Ovary (tissue), 7 donors: ENCODE measurements at regions not wholly inside any gene's neighbourhood (a gene's known extent, or its start where the extent isn't known, plus 50 kb on each side); places are given as distances from the start of the nearest gene placed in this dataset.

Source experiments
- DNase-seq, 5 donors: peaks; one replicate each; pipeline ENCODE4 v3.0.0-alpha.2; 2019 to 2020
- H3K27ac ChIP-seq, 2 donors: fragments of 200-600 bp; one replicate each; pipeline versions ENCODE4 v1.5.1 to v1.8.0; 2019 to 2022
- H3K27me3 ChIP-seq: fragments of 200-600 bp; one replicate; pipeline ENCODE4 v1.8.0; 2022
- H3K36me3 ChIP-seq: fragments of 200-600 bp; sonication (generic); one replicate; pipeline ENCODE4 v1.5.1; 2019
- H3K4me1 ChIP-seq: one replicate; pipeline ENCODE4 v1.8.1; 2013; ENCODE audit warnings: mild to moderate bottlenecking, moderate library complexity; ENCODE audit not compliant: insufficient read depth
- H3K4me3 ChIP-seq: fragments of 200-600 bp; sonication (generic); one replicate; pipeline ENCODE4 v1.5.1; 2017
- H3K9me3 ChIP-seq, 2 donors: fragments of 200-600 bp in 1 of 2; sonication (generic) in 1 of 2; one replicate each; pipeline versions ENCODE4 v1.5.1 to v1.8.1; 2013 to 2019; ENCODE audit warnings: mild to moderate bottlenecking in 1 of 2, moderate library complexity in 1 of 2
- CTCF ChIP-seq, 3 donors: fragments of 450-650 bp in 2 of 3; fragments of 200-600 bp in 1 of 3; IDR thresholded peaks; one replicate each; pipeline versions ENCODE4 v1.5.1 to v1.8.0; 2016 to 2022; ENCODE audit warnings: antibody characterized with exemption in 3 of 3, mild to moderate bottlenecking in 1 of 3
- EP300 ChIP-seq: sonication (generic); formaldehyde crosslinking; IDR thresholded peaks from one replicate; pipeline ENCODE4 v1.6.1; 2017; ENCODE audit warnings: antibody characterized with exemption
- POLR2A ChIP-seq: fragments of 450-650 bp; IDR thresholded peaks from one replicate; pipeline ENCODE4 v1.6.1; 2017; ENCODE audit warnings: antibody characterized with exemption, mild to moderate bottlenecking, moderate library complexity
- WGBS, 3 donors: extraction: QIAGEN DNeasy Blood & Tissue Kit in 1 of 3; methylation state at CpG; one replicate each; pipeline versions ENCODE4 v1.1.5 to v1.1.7; 2013 to 2017; 5-methylcytosine and 5-hydroxymethylcytosine counted together
- intact Hi-C, 4 donors: fragments of 100-400 bp; cut with DNase I; formaldehyde crosslinking; loops; one replicate each; pipeline versions ENCODE4 v1.11.0 to v1.15.1; 2022 to 2023
- donor health status: DM: no; HTN: no; CAD: no; lungs with moderate emphysema.
- donor health status: DM: no; HTN: no; CAD: no.
- donor health status: Bipolar disorder and iron deficiency.
- donor health status: DM: no; HTN: no; CAD: no.
- donor health status: DM: yes; HTN: yes; CAD: no.

GRCh38 chr20:48265791-48266190 lies 480.5 kb upstream of the SULF2 start:
- Histone ChIP-seq H3K36me3 (no peaks in the 10 kb centered on the region), H3K4me1 (no peaks in the 10 kb centered on the region), H3K27me3 (no peaks in the 10 kb centered on the region), H3K27ac (no peak overlapping the region), H3K4me3 (no peak overlapping the region), H3K9me3 (no peaks in the 10 kb centered on the region)
- DNase-seq: no peak
- intact Hi-C loops: no loop called here
- TF ChIP-seq CTCF (IDR thresholded peaks at IDR 0.05) (no peak), EP300 (no peak), POLR2A (no peak)
- WGBS, 3 donors: 74 to 86% (median 84%) methylated on average over 7 of the region's 7 CpGs

- Histone ChIP-seq H3K27ac (no peak overlapping the region), H3K4me1 (no peaks in the 10 kb centered on the region), H3K27me3 (no peaks in the 10 kb centered on the region), H3K36me3 (no peaks in the 10 kb centered on the region), H3K9me3 (no peaks in the 10 kb centered on the region), H3K4me3 (no peak overlapping the region)
- DNase-seq: no peak
- TF ChIP-seq CTCF (IDR thresholded peaks at IDR 0.05) (no peak), POLR2A (no peak), EP300 (no peak)
- intact Hi-C loops: no loop called here
Measured at GRCh38 chr20:48262955-48263354, 477.7 kb upstream of the SULF2 start.

GRCh38 chr20:48262466-48262865 lies 477.2 kb upstream of the SULF2 start:
- no peak overlapping the region for H3K27ac ChIP-seq
- H3K4me1 ChIP-seq: no peaks in the 10 kb centered on the region
- H3K9me3 ChIP-seq: no peaks in the 10 kb centered on the region
- H3K4me3 ChIP-seq: no peak overlapping the region
- H3K36me3 ChIP-seq: no peaks in the 10 kb centered on the region
- no peak for TF ChIP-seq POLR2A
- 65 to 80% (median 74%) methylated on average over 7 of the region's 7 CpGs for WGBS, 3 donors
- intact Hi-C loops: no loop called here
- no peak for DNase-seq
- no peaks in the 10 kb centered on the region for H3K27me3 ChIP-seq

GRCh38 chr20:48261398-48261910 lies 476.2 kb upstream of the SULF2 start:
- intact Hi-C loops: no loop called here
- no peaks in the 10 kb centered on the region for H3K27me3 ChIP-seq

More at GRCh38 chr20:48261398-48261910, 476.2 kb upstream of the SULF2 start:
- Histone ChIP-seq H3K4me1 (no peaks in the 10 kb centered on the region), H3K27ac (no peak overlapping the region), H3K9me3 (no peaks in the 10 kb centered on the region), H3K36me3 (no peaks in the 10 kb centered on the region), H3K4me3 (no peak overlapping the region)
- WGBS, 3 donors: 87 to 88% (median 87%) methylated on average over 6 of the region's 6 CpGs
- DNase-seq: no peak
- TF ChIP-seq CTCF (IDR thresholded peaks at IDR 0.05) (no peak), POLR2A (no peak)
